NCI-H510A (cell line): ENCODE measurements at regions not wholly inside any gene's neighbourhood (a gene's known extent, or its start where the extent isn't known, plus 50 kb on each side); places are given as distances from the start of the nearest gene placed in this dataset.

Source experiments
- DNase-seq: peaks from one replicate; lab custom pipeline; 2025; lab: John Stamatoyannopoulos, UW

DNA sequence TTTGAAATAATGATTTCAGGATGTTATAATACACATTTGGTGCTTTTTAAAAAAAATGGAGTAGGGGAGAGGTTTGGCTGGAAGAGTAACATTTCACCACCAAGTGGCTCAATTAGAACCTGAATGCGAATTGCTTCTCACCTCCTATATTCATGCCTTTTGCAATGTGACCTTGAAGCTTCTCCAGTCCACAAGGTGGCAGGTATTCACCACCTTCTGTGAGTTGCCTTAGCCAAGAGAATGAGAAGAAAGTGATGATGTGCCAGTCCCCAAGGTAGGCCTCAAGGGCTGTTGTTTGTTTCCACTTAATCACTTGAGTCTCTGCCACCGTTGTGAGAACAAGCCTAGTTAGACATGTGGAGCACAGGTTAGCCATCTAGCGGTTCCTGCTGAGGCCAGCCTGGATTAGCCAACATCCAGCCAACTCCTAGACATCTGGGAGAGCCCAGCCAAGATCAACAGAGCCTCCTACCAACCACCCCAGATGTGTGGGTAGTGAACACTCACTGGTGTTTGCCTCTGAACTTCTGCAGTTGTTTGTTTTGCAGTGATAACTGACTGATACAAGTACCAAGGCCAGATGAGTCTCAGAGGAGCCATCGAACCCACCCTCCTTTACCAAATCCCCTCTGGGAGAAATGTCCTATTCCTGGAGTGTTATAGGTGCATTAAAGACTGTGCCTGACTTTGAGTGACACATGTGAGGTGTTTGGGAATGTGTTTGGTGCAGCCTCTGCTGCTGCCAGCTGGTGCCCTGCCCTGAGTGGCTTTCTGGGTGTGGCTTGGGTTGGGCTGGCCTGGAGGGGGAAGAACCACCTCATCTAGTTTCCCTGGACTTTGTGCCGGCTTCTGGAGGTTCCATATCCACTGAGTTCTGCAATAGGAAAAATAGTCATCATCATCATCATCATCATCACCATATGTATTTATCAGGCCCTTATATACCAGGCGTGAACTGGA lies 132.5 kb upstream of the RFLNA start:
- DNase-seq, result no peak

DNA sequence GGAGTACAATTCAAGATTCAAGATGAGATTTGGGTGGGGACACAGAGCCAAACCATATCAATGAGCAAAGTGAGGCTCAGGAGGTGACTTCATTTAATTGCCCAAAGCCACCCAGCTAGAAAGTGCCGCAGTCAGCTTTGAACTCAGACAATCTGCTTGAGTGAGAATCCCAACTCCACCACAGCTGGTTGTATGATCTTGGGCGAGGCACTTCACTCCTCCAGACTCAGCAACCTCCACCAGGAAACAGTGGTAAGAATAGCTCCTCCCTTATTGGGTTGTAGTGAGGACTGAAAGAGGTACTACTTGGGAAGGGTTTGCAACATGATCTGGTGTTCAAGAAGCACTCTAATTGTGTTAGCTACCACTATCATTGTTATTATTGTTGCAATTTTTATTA lies 129.2 kb upstream of the RFLNA start:
- DNase-seq, result no peak

DNA sequence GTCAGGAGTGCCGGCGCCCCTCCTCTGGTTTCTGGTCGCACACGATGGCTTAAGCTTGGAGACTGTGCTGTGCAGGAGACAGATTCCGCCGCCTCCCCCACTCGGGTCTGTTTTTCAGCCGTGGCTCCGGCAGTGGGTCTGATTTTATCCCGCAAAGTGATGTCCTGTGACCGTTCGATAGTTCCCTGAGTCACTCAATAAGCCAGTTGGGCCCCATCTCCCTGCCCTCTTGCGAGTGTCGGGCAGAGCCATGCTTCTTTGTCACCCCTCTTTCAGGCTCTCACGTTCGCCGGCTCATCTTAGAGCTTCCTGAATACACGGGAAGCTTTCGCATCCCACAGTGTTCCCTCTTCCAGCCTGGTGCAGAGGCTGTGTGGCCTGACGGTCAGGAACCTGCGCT lies 127.8 kb upstream of the RFLNA start:
- DNase-seq, result no peak

DNA sequence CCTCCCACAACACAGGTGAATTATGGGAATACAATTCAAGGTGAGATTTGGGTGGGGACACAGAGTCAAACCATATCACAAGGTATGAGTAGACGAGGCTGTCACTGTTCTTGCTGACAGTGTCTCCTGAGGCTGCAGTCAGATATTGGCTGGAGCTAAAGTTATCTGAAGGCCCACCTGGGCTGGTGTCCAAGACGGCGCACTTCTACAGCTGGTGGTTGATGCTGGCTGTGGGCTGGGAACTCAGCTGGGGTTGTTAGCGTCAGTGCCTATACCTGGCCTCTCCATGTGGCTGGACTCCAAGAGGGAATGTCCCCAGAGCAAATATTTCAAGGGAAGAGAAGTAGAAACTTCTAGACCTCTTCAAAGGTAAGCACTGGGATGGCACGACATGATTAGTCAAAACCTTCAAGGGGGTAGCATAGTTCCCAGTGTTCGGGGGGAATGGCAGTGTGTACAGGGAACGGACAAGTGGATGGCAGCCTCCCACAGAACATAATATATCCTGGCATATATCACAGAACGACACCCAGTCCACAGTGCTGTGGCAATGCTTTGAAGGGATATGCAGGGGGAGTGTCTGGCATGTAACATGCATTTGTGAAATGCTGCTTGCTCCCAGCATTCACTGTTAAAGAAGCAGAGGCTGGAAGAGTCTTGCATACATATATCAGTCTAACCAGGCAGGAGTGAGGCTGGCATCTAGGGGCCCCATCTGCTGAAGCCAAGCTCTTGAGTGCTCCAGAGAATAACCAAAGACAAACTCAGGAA lies 126.7 kb upstream of the RFLNA start:
- DNase-seq, result no peak

DNA sequence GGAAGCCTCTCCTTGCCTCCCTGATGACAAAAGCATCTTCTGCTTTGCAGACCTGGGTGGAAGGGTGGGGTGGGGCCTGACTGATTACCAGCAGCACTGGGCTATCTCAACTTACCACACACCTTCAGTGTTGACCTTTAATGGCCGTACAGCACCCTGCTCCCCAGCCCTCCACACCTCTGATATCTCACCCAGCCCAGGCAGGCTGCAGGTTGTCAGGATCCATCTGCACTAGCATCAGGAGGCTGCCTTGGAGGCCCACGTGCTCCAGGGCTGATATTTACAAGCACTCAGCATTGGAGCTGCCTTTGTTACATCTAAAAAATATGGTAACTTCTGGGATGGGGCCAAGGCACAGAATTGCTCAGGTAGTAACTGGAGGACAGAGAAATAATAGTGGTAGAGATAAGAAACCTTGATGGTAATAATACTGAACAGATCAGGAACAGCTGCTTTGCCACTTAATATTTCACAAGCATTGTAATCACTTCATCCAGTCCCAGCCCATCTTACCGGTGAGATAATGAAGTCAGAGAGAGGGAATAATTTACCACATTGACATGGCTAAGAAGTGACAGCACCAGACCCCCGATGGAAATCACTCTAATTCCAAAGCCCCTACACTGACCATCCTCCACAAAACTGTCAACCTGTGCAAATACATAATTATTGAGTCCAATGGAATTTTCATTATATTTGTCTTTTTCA lies 125.2 kb upstream of the RFLNA start:
- no peak for DNase-seq

DNA sequence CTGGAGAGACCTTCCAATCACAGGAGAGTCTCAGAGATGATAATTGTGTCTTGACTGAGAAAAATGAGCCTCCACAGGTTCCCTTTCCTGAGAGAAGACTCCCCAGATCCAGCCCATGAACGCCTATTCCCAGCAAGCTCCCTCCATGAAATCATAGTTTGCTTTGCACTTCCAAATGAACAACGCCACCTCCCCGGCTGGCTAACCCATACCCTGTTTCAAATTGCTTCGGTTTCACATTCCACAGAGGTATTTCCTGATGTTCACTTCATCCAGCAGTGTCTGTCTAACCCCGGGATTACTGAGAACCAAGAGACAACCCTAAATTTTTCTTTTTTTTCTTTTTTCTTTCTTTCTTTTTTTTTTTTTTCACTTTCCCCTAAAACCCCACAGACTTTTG lies 124.1 kb upstream of the RFLNA start:
- DNase-seq, result no peak

DNA sequence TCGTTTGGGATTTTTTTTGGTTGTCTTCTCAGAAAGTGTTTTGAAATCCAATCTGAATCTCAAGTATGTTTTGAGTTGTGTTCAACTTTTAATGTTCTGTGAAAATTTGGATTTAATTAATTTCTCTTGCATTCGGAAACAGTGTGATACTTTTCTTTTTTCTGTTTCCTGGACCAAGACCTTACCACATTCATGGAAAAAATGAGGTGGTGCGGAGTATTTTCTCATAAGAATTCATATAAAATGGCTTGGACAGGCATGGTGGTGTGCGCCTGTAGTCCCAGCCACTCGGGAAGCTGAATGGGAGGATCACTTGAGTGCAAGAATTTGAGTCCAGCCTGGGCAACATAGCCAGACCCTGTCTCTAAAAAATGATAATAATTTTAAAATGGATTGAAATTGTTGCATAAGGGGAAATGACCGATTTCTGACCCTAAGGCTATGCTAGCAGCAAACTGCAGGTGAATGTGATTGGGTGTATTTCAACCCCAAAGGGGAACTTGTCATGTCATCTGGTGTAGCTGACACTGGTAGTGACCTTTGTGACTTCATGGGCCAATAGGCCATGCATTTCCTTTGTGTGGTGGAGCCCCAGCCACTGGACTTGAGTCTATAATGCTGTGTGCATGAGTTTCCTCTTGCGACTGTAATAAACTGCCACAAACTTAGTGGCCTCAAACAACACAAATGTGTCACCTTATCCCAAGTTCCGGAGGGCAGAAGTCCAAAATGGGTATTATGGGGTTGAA lies 123.5 kb upstream of the RFLNA start:
- DNase-seq, result no peak

DNA sequence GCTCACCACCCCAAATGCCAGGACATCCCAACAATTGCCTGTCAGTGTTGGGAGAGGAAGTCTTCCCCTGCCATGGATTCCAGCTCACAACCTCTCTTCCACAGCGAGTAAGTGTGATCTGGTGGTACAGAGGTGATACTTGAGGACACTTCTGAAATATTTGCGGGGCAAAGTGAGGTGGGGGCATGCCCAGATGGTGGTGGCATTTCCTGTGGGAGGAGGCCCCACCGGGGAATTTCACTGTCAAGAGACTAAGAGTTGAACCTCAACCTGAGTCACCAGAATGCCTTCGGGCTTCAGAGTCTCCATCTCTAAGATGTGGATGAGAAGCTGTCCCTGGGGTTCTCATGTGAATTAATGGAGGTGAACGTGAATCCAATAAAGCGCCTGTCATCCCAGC lies 122.3 kb upstream of the RFLNA start:
- DNase-seq, result no peak

DNA sequence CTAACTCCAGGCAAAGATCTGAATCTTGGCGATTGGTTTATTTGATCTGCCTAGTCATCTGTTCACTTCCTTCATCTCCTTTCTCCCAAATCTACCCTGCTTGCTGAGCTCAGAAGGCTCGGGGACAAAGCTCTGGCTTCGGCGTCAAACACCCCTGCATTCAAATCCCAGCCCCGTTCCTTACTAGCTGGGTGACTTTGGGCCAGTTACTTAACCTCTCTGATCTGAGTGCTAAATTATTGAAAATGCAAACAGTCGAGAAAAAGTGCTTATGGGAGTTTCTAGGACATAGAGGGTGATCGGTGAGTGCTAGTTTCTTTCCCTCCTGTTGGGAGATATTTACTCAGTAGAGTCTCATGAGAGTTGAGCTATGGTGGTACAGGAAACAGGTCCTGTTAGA lies 121.2 kb upstream of the RFLNA start:
- DNase-seq, result no peak

DNA sequence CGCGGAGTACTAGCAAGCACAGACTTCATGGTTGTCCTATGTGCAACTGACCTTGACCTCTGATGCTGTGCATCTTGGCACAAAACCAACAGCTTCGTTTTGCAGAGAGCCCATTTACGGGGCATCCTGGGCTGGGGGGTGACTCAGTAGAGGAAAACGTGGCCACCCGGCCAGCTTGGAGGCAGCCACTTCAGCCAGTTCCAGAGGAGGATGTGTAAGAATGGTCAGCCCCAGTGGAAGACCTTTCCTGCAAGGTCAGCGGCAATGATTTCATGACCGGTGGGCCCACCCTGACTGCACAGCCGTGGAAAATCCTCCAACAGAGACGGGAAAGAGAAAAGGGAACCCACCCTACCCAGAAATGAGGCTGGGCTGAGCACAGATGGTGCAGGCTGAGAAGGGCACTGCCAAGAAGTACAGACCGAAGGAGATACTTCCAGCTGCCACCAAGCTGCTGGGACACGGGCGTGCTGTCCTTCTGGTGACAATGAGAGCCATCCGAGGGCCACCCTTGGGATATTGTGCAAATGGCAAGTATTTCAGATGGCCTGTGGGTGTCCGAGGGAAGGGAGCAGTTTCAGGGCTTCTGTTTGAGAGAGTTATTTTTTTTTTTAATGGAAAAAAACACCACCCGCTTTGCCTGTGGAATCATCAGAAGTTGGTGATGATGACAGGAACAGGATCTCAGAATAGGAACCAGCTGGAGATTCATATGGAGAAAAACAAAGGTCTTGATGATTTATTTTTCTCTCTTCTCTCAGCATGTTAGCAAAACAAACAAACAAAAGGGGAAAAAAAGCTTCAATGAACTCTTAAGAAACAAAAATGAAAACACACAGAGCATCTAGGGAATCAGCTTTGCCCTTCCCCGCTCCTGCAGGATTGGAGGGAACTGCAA lies 120.2 kb upstream of the RFLNA start:
- DNase-seq, result no peak

DNA sequence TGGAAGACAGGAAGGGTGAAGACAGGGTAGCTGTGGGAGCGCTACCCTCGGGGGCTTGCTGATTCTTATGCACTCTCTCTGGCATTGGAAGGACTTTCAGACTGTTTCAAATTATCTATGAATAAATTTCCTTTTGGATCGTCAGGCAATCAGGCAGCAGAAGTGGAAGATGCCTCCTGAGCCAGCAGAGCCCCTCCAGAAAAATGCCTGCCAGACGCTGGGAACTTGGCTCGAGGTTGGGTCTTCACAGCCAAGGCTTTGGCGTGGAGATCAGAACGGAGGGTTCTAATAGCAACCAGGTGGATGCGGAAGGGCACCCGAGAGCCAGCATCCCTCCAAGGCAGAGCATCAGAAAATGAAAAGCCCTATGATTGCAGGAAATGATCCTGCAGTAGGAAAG lies 119.2 kb upstream of the RFLNA start:
- DNase-seq, result no peak

DNA sequence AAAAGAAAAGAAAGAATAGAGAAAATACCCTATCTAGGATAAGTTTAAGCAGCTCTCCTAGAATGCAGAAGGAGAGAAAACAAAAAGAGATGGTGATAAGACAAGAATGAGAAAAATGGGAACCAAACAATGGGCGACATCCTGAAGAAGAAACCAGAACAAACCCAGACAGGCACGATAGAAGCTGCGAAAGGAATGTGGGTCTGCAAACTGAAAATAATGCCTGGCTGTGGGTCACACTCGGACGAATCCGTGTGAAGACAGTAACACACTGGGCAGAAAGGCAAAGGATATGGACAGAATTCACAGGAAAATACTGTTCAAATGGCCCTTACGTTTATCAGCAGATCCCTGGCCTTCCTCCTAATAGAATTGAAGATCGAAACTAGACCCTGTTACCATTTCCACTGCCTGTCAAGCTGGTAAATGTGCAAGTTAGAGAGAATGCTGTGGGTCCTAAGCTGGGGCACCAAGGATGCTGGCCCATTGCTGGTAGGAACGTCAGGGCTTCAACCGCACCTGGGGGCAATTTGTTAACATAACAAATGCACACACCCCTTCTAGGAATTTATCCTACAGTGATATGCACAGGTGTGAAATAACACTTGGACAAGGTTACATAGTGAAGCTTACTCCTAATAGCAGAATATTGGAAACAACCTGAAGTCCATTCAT lies 117.5 kb upstream of the RFLNA start:
- no peak for DNase-seq

DNA sequence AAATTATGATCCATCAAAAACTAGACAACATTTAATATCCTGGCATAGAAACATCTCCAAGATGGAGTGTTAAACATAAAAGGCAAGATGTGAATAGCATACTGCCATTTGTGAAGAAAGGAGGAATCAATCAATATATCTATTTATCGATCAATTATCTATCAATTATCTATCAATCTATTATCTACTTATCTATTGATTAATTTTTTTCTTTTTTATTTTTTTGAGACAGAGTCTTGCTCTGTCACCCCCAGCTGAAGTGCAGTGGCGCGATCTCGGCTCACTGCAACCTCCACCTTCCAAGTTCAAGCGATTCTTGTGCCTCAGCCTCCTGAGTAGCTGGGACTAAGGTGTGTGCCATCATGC lies 117.0 kb upstream of the RFLNA start:
- DNase-seq, result no peak

DNA sequence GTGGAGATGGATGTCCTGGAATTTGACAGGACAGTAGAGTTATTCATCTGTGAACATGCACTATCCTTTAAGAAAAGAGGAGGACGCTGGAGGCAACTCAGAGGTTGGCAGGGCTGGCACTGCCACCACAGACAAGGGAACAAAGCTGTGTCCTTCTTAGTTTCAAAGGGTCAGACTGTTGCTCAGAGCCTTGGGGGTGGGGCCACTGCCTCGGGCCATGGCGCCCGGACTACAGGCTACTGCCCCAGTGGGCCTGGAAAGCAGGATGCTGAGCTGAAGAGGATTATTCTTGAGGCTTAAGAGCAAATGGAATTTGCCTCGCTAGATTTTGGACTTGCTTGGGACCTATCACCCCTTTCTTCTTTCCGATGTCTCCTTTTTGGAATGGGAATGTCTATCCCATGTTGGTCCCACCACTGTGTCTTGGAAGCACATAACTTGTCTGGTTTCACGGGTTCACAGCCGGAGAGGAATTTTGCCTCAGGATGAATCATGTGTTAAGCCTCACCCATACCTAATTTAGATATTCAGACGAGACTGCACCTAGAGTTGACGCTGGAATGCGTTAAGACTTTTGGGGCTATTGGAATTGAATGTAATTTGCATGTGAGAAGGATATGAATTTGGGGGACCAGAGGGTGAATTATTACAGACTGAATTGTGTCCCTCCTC lies 114.8 kb upstream of the RFLNA start:
- DNase-seq, result no peak

DNA sequence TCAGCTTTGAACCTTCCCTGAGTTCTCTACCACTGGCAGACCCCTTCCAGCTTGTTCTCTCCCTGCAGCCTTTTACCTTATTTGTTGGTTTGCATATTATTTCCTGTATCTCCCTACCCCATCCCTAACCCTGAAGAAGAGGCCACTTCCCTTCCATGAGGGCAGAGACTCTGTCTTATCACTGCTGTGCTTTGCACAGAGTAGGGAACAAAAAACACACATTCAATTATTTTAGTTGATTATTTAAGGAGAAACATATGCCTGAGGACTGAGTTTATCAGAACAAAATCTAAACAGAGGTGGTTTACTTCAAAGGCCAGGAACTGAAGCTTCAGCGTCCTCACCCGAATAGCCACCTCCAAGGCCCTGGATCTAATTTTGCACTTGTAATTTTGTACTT lies 111.7 kb upstream of the RFLNA start:
- no peak for DNase-seq

DNA sequence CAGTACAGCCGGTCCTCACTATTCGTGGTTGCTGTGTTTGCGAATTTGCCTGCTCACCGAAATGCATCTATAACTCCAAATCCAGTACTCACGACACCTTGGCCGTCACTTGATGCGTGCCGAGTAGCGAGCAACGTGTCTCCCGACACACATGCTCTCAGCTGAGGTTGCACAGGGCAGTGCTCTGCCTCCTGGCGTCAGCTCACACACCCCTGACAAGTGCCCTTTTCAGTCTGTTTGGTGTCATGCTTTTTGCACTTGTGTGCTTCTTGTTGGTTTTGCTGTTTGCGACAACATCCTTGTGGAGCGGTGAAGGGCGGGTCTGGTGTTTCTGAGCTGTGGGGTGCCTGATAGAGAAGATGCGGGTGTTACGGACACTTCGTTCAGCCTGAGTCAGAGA lies 110.4 kb upstream of the RFLNA start:
- peak; percentile 43 for DNase-seq

DNA sequence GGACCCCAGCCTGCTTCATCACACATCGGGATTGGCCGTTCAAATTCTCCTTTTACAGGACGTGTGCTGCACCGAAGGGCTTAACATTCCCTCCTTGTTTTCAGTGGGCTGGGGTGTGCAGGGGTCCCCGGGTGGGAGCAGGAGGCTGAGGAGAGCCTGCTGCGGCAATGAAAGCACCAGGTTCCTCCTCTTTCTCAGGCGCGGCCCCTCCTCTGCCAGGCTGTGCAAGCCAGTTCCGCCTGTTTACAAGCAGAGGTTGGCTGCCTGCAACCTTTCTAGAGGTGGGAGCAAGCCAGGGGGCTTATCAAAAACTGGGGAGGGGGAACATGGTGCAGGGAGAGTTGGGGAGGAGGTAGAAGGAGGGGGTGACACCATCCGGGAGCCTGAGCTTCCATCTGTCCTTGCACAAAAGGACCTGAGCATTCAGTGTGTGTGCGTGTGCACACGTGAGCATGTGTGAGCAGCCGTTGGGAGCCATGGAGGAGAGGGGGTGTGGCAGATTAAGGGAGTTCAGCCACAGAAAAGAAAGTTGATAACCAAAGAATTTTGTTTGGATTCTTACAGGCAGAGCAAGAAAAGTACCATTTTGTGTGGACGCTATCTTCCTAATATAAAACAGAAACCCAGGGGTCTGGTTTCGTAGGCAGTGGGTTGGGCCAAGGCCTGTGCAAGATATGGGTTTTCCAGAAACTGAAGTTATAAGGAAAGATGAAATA lies 108.8 kb upstream of the RFLNA start:
- DNase-seq, result no peak

DNA sequence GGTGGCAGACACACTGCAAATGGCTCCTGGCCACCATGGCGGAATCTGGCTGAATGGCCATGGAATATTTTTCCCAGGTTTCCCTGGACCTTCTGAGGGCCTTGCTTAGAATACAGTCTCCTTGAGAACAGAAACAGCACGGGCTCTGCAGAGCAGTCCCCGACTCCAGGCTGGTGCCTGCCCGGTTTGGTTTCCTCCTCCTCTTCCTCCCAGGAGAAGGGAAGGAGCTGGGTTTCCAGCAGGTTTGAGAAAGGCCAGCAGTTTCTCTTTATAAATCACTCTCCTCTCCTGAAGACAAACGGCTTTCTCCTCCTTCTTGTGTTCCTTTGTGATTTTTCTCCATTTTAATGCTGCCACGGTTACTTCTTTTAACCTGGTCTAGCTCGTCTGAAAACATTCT lies 106.8 kb upstream of the RFLNA start:
- DNase-seq, result no peak
